ENCODE measurements at regions not wholly inside any gene's neighbourhood (a gene's known extent, or its start where the extent isn't known, plus 50 kb on each side); places are given as distances from the start of the nearest gene placed in this dataset.

GRCh38 chr2:145123606-145124005, 603.7 kb upstream of the ZEB2 start:
- DNase-seq (ENCODE audit: low spot score) (no peak), ATAC-seq (ENCODE audit: low FRiP score) (no peak)
- TF ChIP-seq CTCF (IDR thresholded peaks at IDR 0.05) = no peak

GRCh38 chr2:145119225-145119624, 599.3 kb upstream of the ZEB2 start:
- TF ChIP-seq CTCF (IDR thresholded peaks at IDR 0.05) = no peak
- no peak for ATAC-seq (ENCODE audit: low FRiP score)
- no peak for DNase-seq (ENCODE audit: low spot score)

- no peak for TF ChIP-seq CTCF (IDR thresholded peaks at IDR 0.05)
- DNase-seq (ENCODE audit: low spot score) = no peak
- ATAC-seq (ENCODE audit: low FRiP score) = no peak
These were observed 597.2 kb upstream of the ZEB2 start for GRCh38 chr2:145116834-145117725.

- ATAC-seq (ENCODE audit: low FRiP score) (no peak), DNase-seq (ENCODE audit: low spot score) (no peak)
- no peak for TF ChIP-seq CTCF (IDR thresholded peaks at IDR 0.05)
These were observed 596.1 kb upstream of the ZEB2 start for GRCh38 chr2:145116056-145116455.

GRCh38 chr2:145114726-145115125, 594.8 kb upstream of the ZEB2 start:
- ATAC-seq (ENCODE audit: low FRiP score) = no peak
- TF ChIP-seq CTCF (IDR thresholded peaks at IDR 0.05) = no peak
- DNase-seq (ENCODE audit: low spot score) = no peak

- TF ChIP-seq CTCF (IDR thresholded peaks at IDR 0.05) = no peak
- DNase-seq (ENCODE audit: low spot score) = no peak
- ATAC-seq (ENCODE audit: low FRiP score) = no peak
These were observed 592.5 kb upstream of the ZEB2 start for GRCh38 chr2:145112467-145112866.

All from omental fat pad (tissue), 3 donors.